ENCODE measurements at regions not wholly inside any gene's neighbourhood (a gene's known extent, or its start where the extent isn't known, plus 50 kb on each side); places are given as distances from the start of the nearest gene placed in this dataset.
A peak's percentile ranks its signal among the peaks of the same experiment; 100 is the strongest.

DNA sequence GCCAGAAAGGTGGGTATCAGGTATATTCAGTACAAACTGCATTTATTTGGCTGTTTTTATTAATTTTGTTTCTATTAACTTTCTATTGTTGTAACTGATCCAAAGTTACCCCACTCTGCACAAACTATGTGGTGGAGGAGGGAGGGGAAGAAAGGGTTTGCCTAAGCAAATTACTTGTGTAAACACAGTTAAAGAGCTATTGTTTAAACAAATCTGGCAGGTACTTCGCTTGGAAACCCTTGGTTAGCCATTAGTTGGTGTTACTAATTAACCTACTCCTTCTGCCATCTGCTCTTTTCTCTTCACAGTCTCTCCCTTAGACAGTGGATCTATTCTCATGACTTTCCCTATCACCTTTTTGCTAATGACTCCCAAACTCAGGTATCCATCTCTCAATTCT is 328.4 kb upstream of the NECTIN3 start:
- H3K4me3 Mint-ChIP-seq = no peak overlapping the region
- no peak for TF ChIP-seq GRHL2 (CRISPR knock-in tag; IDR thresholded peaks at IDR 0.05; ENCODE audit: insufficient replicate concordance, severe bottlenecking)
- TF ChIP-seq, protein P1, sequence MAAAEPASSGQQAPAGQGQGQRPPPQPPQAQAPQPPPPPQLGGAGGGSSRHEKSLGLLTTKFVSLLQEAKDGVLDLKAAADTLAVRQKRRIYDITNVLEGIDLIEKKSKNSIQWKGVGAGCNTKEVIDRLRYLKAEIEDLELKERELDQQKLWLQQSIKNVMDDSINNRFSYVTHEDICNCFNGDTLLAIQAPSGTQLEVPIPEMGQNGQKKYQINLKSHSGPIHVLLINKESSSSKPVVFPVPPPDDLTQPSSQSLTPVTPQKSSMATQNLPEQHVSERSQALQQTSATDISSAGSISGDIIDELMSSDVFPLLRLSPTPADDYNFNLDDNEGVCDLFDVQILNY (CRISPR knock-in tag; IDR thresholded peaks at IDR 0.05) = no peak

DNA sequence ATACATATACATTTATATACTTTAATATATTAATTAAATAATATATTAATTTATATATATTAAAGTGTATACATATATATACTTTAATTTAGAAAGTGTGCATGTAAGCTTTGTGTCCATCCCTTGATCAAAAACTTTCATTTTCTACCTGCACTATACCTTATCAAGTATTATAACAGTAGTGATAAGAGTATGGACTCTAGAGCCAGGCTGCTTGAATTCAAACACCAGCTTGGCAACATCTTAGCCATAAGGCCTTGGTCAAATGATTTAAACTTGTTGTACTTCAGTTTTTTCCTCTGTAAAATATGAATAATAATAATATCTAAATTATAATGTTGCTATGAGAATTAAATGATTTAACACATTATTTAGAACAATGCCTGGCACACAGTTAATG is 327.6 kb upstream of the NECTIN3 start:
- H3K4me3 Mint-ChIP-seq = no peak overlapping the region
- H3K36me3 Mint-ChIP-seq = no peaks in the 10 kb centered on the region
- peaks cover 15% of the 10 kb centered on the region for H3K9me3 Mint-ChIP-seq
- H3K4me1 Mint-ChIP-seq = peaks cover 14% of the 10 kb centered on the region
- ATAC-seq = no peak
- no peaks in the 10 kb centered on the region for H3K27me3 Mint-ChIP-seq (ENCODE audit: low read depth)
- ChIA-PET CTCF (no interaction called here), POLR2A (no interaction called here)
- DNase-seq (ENCODE audit: low spot score) = no peak
- no peak overlapping the region for H3K27ac Mint-ChIP-seq
- TF ChIP-seq, protein P2, sequence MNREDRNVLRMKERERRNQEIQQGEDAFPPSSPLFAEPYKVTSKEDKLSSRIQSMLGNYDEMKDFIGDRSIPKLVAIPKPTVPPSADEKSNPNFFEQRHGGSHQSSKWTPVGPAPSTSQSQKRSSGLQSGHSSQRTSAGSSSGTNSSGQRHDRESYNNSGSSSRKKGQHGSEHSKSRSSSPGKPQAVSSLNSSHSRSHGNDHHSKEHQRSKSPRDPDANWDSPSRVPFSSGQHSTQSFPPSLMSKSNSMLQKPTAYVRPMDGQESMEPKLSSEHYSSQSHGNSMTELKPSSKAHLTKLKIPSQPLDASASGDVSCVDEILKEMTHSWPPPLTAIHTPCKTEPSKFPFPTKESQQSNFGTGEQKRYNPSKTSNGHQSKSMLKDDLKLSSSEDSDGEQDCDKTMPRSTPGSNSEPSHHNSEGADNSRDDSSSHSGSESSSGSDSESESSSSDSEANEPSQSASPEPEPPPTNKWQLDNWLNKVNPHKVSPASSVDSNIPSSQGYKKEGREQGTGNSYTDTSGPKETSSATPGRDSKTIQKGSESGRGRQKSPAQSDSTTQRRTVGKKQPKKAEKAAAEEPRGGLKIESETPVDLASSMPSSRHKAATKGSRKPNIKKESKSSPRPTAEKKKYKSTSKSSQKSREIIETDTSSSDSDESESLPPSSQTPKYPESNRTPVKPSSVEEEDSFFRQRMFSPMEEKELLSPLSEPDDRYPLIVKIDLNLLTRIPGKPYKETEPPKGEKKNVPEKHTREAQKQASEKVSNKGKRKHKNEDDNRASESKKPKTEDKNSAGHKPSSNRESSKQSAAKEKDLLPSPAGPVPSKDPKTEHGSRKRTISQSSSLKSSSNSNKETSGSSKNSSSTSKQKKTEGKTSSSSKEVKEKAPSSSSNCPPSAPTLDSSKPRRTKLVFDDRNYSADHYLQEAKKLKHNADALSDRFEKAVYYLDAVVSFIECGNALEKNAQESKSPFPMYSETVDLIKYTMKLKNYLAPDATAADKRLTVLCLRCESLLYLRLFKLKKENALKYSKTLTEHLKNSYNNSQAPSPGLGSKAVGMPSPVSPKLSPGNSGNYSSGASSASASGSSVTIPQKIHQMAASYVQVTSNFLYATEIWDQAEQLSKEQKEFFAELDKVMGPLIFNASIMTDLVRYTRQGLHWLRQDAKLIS (CRISPR knock-in tag; IDR thresholded peaks at IDR 0.05; ENCODE audit: borderline replicate concordance) = no peak
- TF ChIP-seq HMGA2 (CRISPR knock-in tag; IDR thresholded peaks at IDR 0.05) = peak; percentile 41; the same call in 1 of the 2 replicates

More for the DNA sequence above, 328.4 kb upstream of the NECTIN3 start:
- ChIA-PET POLR2A (no interaction called here), CTCF (interaction anchor here (1.0 kb wide), 1 partner anchor 337 kb away, joined by 3 read pairs; no protein-coding TSS in a partner anchor)
- peaks cover 15% of the 10 kb centered on the region for H3K9me3 Mint-ChIP-seq
- H3K36me3 Mint-ChIP-seq = no peaks in the 10 kb centered on the region
- H3K4me1 Mint-ChIP-seq = peaks cover 11% of the 10 kb centered on the region
- H3K27ac Mint-ChIP-seq = no peak overlapping the region
- DNase-seq (ENCODE audit: low spot score) (no peak), ATAC-seq (0 out of 2 replicates have a peak, but pooled peaks have one; percentile 51)
- no peaks in the 10 kb centered on the region for H3K27me3 Mint-ChIP-seq (ENCODE audit: low read depth)

DNA sequence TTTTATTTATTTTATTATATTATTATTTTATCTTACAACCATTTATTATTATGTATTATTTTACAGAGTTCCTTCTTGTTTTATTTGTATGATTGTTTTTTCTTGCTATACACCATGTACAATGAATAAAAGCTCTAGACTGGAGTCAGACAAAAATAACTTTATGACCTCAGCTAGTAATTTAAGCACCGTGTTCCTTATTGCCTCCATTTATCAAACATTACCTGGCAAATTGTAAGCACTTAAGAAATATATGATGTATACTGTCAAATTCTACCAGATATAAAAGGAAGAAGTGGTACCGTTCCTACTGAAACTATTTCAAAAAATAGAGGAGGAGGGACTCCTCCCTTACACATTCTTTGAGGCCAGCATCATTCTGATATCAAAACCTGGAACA is 326.9 kb upstream of the NECTIN3 start:
- Mint-ChIP-seq H3K27ac (no peak overlapping the region), H3K27me3 (ENCODE audit: low read depth) (no peaks in the 10 kb centered on the region), H3K4me3 (no peak overlapping the region), H3K36me3 (no peaks in the 10 kb centered on the region), H3K9me3 (peaks cover 15% of the 10 kb centered on the region), H3K4me1 (peaks cover 20% of the 10 kb centered on the region)
- POLR2A ChIA-PET = no interaction called here
- CTCF ChIA-PET = no interaction called here
- no peak for TF ChIP-seq ZNF423 (CRISPR knock-in tag; IDR thresholded peaks at IDR 0.05)
- TF ChIP-seq HMGA2 (CRISPR knock-in tag; IDR thresholded peaks at IDR 0.05) = peak; percentile 90
- ATAC-seq (no peak), DNase-seq (ENCODE audit: low spot score) (no peak)

DNA sequence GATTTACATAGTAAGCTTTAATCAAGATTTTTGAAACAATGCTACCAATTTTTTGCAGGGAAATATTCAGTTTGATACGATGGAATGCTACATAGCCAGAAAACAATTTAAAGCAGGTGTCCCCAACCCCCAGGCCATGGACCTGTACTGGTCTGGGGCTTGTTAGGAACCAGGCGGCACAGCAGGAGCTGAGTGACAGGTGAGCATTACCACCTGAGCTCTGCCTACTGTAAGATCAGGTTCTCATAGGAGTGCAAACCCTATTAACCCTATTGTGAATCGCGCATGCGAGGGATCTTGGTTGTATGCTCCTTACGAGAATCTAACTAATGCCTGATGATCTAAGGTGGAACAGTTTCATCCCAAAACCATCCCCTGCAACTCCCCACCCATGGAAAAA is 322.6 kb upstream of the NECTIN3 start:
- no peaks in the 10 kb centered on the region for H3K27me3 Mint-ChIP-seq (ENCODE audit: low read depth)

DNA sequence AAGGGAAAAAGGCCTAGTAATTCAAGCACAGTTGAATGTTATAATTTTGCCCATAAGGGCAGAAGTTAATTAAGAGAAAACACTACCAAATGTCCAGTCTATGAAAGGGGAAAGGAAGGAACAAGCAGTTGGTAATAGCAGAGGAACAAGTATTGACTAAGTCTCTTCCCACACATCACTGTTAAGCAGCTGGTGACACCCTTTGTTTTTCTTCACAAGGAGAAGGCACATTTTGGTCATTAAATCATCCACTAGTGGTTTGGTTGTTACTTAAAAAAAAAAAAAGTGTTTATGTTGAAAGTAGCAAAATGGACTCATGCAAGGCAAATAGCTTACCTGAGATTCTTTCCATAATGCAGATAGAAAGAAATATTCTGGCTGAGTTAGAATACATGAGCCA is 321.4 kb upstream of the NECTIN3 start:
- Mint-ChIP-seq H3K36me3 (no peaks in the 10 kb centered on the region), H3K27ac (no peak overlapping the region), H3K9me3 (peaks cover 11% of the 10 kb centered on the region), H3K4me3 (no peak overlapping the region), H3K4me1 (peaks cover 45% of the 10 kb centered on the region), H3K27me3 (ENCODE audit: low read depth) (no peaks in the 10 kb centered on the region)
- ATAC-seq (no peak), DNase-seq (ENCODE audit: low spot score) (no peak)
- ChIA-PET POLR2A (no interaction called here), CTCF (no interaction called here)
- TF ChIP-seq ZBTB21 (CRISPR knock-in tag; IDR thresholded peaks at IDR 0.05; ENCODE audit: borderline replicate concordance) = no peak
- no peak for TF ChIP-seq PRRX2 (CRISPR knock-in tag; IDR thresholded peaks at IDR 0.05)
- TF ChIP-seq, protein P3, sequence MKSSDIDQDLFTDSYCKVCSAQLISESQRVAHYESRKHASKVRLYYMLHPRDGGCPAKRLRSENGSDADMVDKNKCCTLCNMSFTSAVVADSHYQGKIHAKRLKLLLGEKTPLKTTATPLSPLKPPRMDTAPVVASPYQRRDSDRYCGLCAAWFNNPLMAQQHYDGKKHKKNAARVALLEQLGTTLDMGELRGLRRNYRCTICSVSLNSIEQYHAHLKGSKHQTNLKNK (CRISPR knock-in tag; IDR thresholded peaks at IDR 0.05) = no peak
- TF ChIP-seq, protein P4, sequence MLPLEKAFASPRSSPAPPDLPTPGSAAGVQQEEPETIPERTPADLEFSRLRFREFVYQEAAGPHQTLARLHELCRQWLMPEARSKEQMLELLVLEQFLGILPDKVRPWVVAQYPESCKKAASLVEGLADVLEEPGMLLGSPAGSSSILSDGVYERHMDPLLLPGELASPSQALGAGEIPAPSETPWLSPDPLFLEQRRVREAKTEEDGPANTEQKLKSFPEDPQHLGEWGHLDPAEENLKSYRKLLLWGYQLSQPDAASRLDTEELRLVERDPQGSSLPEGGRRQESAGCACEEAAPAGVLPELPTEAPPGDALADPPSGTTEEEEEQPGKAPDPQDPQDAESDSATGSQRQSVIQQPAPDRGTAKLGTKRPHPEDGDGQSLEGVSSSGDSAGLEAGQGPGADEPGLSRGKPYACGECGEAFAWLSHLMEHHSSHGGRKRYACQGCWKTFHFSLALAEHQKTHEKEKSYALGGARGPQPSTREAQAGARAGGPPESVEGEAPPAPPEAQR (CRISPR knock-in tag; IDR thresholded peaks at IDR 0.05) = no peak
- TF ChIP-seq, protein P5, sequence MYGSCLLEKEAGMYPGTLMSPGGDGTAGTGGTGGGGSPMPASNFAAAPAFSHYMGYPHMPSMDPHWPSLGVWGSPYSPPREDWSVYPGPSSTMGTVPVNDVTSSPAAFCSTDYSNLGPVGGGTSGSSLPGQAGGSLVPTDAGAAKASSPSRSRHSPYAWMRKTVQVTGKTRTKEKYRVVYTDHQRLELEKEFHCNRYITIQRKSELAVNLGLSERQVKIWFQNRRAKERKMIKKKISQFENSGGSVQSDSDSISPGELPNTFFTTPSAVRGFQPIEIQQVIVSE (CRISPR knock-in tag; IDR thresholded peaks at IDR 0.05; ENCODE audit: borderline replicate concordance) = no peak
- TF ChIP-seq, protein P6, sequence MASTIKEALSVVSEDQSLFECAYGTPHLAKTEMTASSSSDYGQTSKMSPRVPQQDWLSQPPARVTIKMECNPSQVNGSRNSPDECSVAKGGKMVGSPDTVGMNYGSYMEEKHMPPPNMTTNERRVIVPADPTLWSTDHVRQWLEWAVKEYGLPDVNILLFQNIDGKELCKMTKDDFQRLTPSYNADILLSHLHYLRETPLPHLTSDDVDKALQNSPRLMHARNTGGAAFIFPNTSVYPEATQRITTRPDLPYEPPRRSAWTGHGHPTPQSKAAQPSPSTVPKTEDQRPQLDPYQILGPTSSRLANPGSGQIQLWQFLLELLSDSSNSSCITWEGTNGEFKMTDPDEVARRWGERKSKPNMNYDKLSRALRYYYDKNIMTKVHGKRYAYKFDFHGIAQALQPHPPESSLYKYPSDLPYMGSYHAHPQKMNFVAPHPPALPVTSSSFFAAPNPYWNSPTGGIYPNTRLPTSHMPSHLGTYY (CRISPR knock-in tag; IDR thresholded peaks at IDR 0.05) = no peak
- no peak for TF ChIP-seq ZNF671 (CRISPR knock-in tag; IDR thresholded peaks at IDR 0.05)
- TF ChIP-seq ZNF317 (CRISPR knock-in tag; IDR thresholded peaks at IDR 0.05; ENCODE audit: borderline replicate concordance, low read depth) = no peak
- TF ChIP-seq TEAD1 (CRISPR knock-in tag; IDR thresholded peaks at IDR 0.05) = no peak
- TF ChIP-seq CREB1 (CRISPR knock-in tag; IDR thresholded peaks at IDR 0.05) = no peak

More for the DNA sequence above, 322.6 kb upstream of the NECTIN3 start:
- ChIA-PET CTCF (no interaction called here), POLR2A (no interaction called here)
- Mint-ChIP-seq H3K4me1 (peaks cover 33% of the 10 kb centered on the region), H3K36me3 (no peaks in the 10 kb centered on the region), H3K9me3 (peaks cover 11% of the 10 kb centered on the region), H3K27ac (no peak overlapping the region), H3K4me3 (no peak overlapping the region)
- ATAC-seq (peak; percentile 68), DNase-seq (ENCODE audit: low spot score) (peak; percentile 24)
- TF ChIP-seq NR2C2 (CRISPR knock-in tag; IDR thresholded peaks at IDR 0.05) (no peak), RORB (CRISPR knock-in tag; IDR thresholded peaks at IDR 0.05) (no peak), ZNF121 (CRISPR knock-in tag; IDR thresholded peaks at IDR 0.05) (no peak), OVOL2 (CRISPR knock-in tag; IDR thresholded peaks at IDR 0.05; ENCODE audit: borderline replicate concordance) (no peak)

Measured in WTC11 (cell line).